K562 (cell line): ENCODE measurements at regions not wholly inside any gene's neighbourhood (a gene's known extent, or its start where the extent isn't known, plus 50 kb on each side); places are given as distances from the start of the nearest gene placed in this dataset.

Source experiments
- ATAC-seq: fragments of 200-7000 bp; cut with Tn5 transposase; 3 replicates; pipeline ENCODE4 v1.9.1; 2020; ENCODE audit warnings: moderate library complexity
- BruUV-seq: library from RNA; stranded (reverse); fragments of 400-500 nt; replicated peaks from 2 replicates; lab custom pipeline; 2021; lab: Mats Ljungman, UMichigan
- CTCF ChIA-PET: fragments of 300-600 bp; formaldehyde crosslinking; extraction: SDS; loops from one replicate; lab custom pipeline; 2021; ENCODE audit warnings: low intra/inter-chr PET ratio; lab: Yijun Ruan, JAX
- POLR2A ChIA-PET: fragments of 300-600, 350-650 bp; sonication (Branson Sonifier 250); formaldehyde crosslinking; extraction: SDS; loops from one replicate; lab custom pipeline; 2021; ENCODE audit warnings: antibody characterized with exemption, inconsistent platforms; lab: Yijun Ruan, JAX
- DNase-seq, 4 experiments: peaks; one replicate each; pipeline versions ENCODE4 v3.0.0 to v3.0.0-alpha.2; 2011 to 2018; ENCODE audit warnings: low spot score in 3 of 4, mixed read lengths in 3 of 4; ENCODE audit errors: extremely low read depth in 1 of 4
- FAIRE-seq: peaks from 2 replicates; lab custom pipeline; 2011; peaks lifted over from hg19 to GRCh38; lab: Jason Lieb, UNC
- H2AFZ ChIP-seq: 2 replicates; pipeline ENCODE4 v1.6.0; 2011; ENCODE audit warnings: low read depth, low read length, control low read depth, inconsistent platforms
- H3K27ac ChIP-seq: fragments of 200-600 bp; 3 replicates; pipeline ENCODE4 v1.8.0; 2011; ENCODE audit warnings: low read depth, mild to moderate bottlenecking, control low read depth, inconsistent platforms, low read length, moderate library complexity, mixed read lengths; ENCODE audit errors: extremely low read depth
- H3K27me3 ChIP-seq, 2 experiments: fragments of 300-600 bp in 1 of 2; 2 replicates in 1 of 2; 3 replicates in 1 of 2; pipeline versions ENCODE4 v1.6.0 to v1.8.0; 2011; ENCODE audit warnings: inconsistent platforms in 2 of 2, low read length in 2 of 2, mild to moderate bottlenecking in 1 of 2, mixed read lengths in 1 of 2, moderate library complexity in 1 of 2; ENCODE audit not compliant: control insufficient read depth in 2 of 2, insufficient read depth in 2 of 2
- H3K36me3 ChIP-seq: fragments of 300-600 bp; 3 replicates; pipeline ENCODE4 v1.8.0; 2011; ENCODE audit warnings: mild to moderate bottlenecking, low read length, inconsistent platforms; ENCODE audit not compliant: control insufficient read depth, insufficient read depth
- H3K4me1 ChIP-seq, 2 experiments: fragments of 200-600 bp in 1 of 2; replicated peaks in 1 of 2; 2 replicates in 1 of 2; 3 replicates in 1 of 2; pipeline versions ENCODE4 v1.5.1 to v1.8.0; 2011; ENCODE audit warnings: inconsistent platforms in 2 of 2, low read length in 2 of 2, mild to moderate bottlenecking in 1 of 2, mixed read lengths in 1 of 2, moderate library complexity in 1 of 2; ENCODE audit not compliant: control insufficient read depth in 2 of 2, insufficient read depth in 2 of 2
- H3K4me2 ChIP-seq: 2 replicates; pipeline ENCODE4 v1.6.1; 2011; ENCODE audit warnings: low read length, control low read depth, inconsistent platforms, mixed read lengths; ENCODE audit not compliant: insufficient read depth
- H3K4me3 ChIP-seq: fragments of 200-600 bp; sonication (generic), shearing (Covaris generic); 2 replicates; pipeline ENCODE4 v1.5.1; 2016; ENCODE audit warnings: control low read depth, inconsistent platforms
- H3K79me2 ChIP-seq: fragments of 200-600 bp; 3 replicates; pipeline ENCODE4 v1.8.0; 2011; ENCODE audit warnings: low read length, inconsistent platforms; ENCODE audit not compliant: control insufficient read depth, insufficient read depth
- H3K9ac ChIP-seq, 2 experiments: 2 replicates each; pipeline versions ENCODE4 v1.6.0 to v1.6.1; 2011; ENCODE audit warnings: low read depth in 2 of 2, low read length in 2 of 2, control low read depth in 1 of 2, inconsistent platforms in 1 of 2, mild to moderate bottlenecking in 1 of 2, mixed read lengths in 1 of 2; ENCODE audit not compliant: insufficient read depth in 1 of 2
- H3K9me1 ChIP-seq: one replicate; pipeline ENCODE4 v1.6.0; 2011; ENCODE audit warnings: inconsistent platforms, mild to moderate bottlenecking, low read length, moderate library complexity; ENCODE audit not compliant: control insufficient read depth, insufficient read depth
- H3K9me3 ChIP-seq: replicated peaks from 2 replicates; pipeline ENCODE4 v1.5.1; 2011; ENCODE audit warnings: low read depth, low read length, inconsistent platforms; ENCODE audit not compliant: control insufficient read depth, insufficient read depth
- H4K20me1 ChIP-seq: replicated peaks from 2 replicates; pipeline ENCODE4 v1.6.1; 2011; ENCODE audit warnings: low read length, inconsistent platforms, mixed read lengths; ENCODE audit not compliant: control insufficient read depth, insufficient read depth
- COPS2 ChIP-seq: fragments of 450-650 bp; conservative IDR thresholded peaks from 2 replicates; pipeline ENCODE4 v1.6.1; 2016; ENCODE audit warnings: mild to moderate bottlenecking, moderate library complexity
- ETV5 ChIP-seq: sonication (generic); formaldehyde crosslinking; IDR thresholded peaks from 2 replicates; pipeline ENCODE4 v1.4.0; 2020; ENCODE audit warnings: low read depth, mild to moderate bottlenecking, missing genetic modification reagents
- HES1 ChIP-seq: fragments of 450-650 bp; IDR thresholded peaks from 2 replicates; pipeline ENCODE4 v1.6.1; 2016; ENCODE audit warnings: low read depth, mild to moderate bottlenecking, moderate library complexity
- MEF2A ChIP-seq: IDR thresholded peaks from 2 replicates; pipeline ENCODE4 v1.6.1; 2011; ENCODE audit warnings: low read depth, mild to moderate bottlenecking, low read length, moderate library complexity; ENCODE audit not compliant: control insufficient read depth
- MXI1 ChIP-seq: IDR thresholded peaks from 2 replicates; pipeline ENCODE4 v1.6.1; 2011; ENCODE audit warnings: low read depth, mild to moderate bottlenecking, improper control_type of control experiment, low read length
- PTBP1 ChIP-seq: fragments of 200-400 bp; formaldehyde crosslinking; IDR thresholded peaks from 2 replicates; pipeline ENCODE4 v1.6.1; 2017; ENCODE audit warnings: low read depth, low read length
- RFX5 ChIP-seq: IDR thresholded peaks from 2 replicates; pipeline ENCODE4 v1.6.1; 2011; ENCODE audit warnings: low read depth, mild to moderate bottlenecking, improper control_type of control experiment, low read length
- SPI1 ChIP-seq: IDR thresholded peaks from 2 replicates; pipeline ENCODE4 v1.6.1; 2011; ENCODE audit warnings: low read depth, low read length, control low read depth, borderline replicate concordance
- SRSF7 ChIP-seq: fragments of 200-400 bp; formaldehyde crosslinking; optimal IDR thresholded peaks from 2 replicates; pipeline ENCODE3; 2017; ENCODE audit warnings: mild to moderate bottlenecking, low read depth, low read length
- U2AF2 ChIP-seq: fragments of 200-400 bp; formaldehyde crosslinking; optimal IDR thresholded peaks from 2 replicates; pipeline ENCODE3; 2017; ENCODE audit warnings: low read depth, mild to moderate bottlenecking, low read length
- YBX1 ChIP-seq: fragments of 450-650 bp; IDR thresholded peaks from 2 replicates; pipeline ENCODE4 v1.7.1; 2016; ENCODE audit warnings: mild to moderate bottlenecking
- ZNF41 ChIP-seq: fragments of 250-450 bp; sonication (Bioruptor Pico); conservative IDR thresholded peaks from 2 replicates; pipeline ENCODE4 v1.4.0; 2020; ENCODE audit warnings: mild to moderate bottlenecking
- WGBS: fragments of 100-300 bp; shearing (Covaris generic); methylation state at CpG from one replicate; pipeline ENCODE4 v1.1.6; 2016; ENCODE audit warnings: low coverage, mixed read lengths; ENCODE audit not compliant: insufficient coverage; ENCODE audit errors: missing lambda C conversion rate; 5-methylcytosine and 5-hydroxymethylcytosine counted together
- in situ Hi-C: fragments of 300-500 bp; cut with MboI; formaldehyde crosslinking; loops from 4 replicates; pipeline ENCODE4 v1.15.0; 2018; ENCODE audit warnings: inconsistent platforms, mixed read lengths
- intact Hi-C: fragments of 100-400 bp; cut with micrococcal nuclease; formaldehyde crosslinking; loops from 2 replicates; pipeline ENCODE4 v1.14.2; 2022
- TF ChIP-seq, protein P1 (sequence below): sonication (generic); formaldehyde crosslinking; IDR thresholded peaks from 2 replicates; pipeline ENCODE4 v1.8.0; 2023; ENCODE audit warnings: mild to moderate bottlenecking, missing genetic modification reagents

GRCh38 chr2:234138836-234139235, 88.3 kb downstream of the SPP2 start:
- no peak overlapping the region for H3K27ac ChIP-seq
- no peaks in the 10 kb centered on the region for H3K9me1 ChIP-seq
- no peak for TF ChIP-seq MXI1
- no peak for TF ChIP-seq RFX5
- no peak for FAIRE-seq
- H3K27me3 ChIP-seq = peaks cover 0 to 9% of the 10 kb centered on the region in 2 experiments; a peak in 1 of 5 replicates
- in situ Hi-C loops (no loop called here), intact Hi-C loops (loop anchor here (5.0 to 10.0 kb wide), 2 partner anchors 268 to 406 kb away; no protein-coding TSS in a partner anchor)
- ATAC-seq = no peak
- DNase-seq = no peak
- CTCF ChIA-PET = no interaction called here
- no TSS peak for BruUV-seq
- H3K9me3 ChIP-seq = no peaks in the 10 kb centered on the region
- no peak overlapping the region for H3K4me3 ChIP-seq
- no peak overlapping the region for H3K9ac ChIP-seq
- H3K4me1 ChIP-seq = no peaks in the 10 kb centered on the region; a peak in 1 of 5 replicates
- no peak overlapping the region for H2AFZ ChIP-seq
- no peak overlapping the region for H3K4me2 ChIP-seq
- no peaks in the 10 kb centered on the region for H3K79me2 ChIP-seq
- no peaks in the 10 kb centered on the region for H3K36me3 ChIP-seq
- POLR2A ChIA-PET = no interaction called here
- no peaks in the 10 kb centered on the region; the same call in 1 of the 2 replicates for H4K20me1 ChIP-seq
- 0% methylated on average over 6 of the region's 9 CpGs for WGBS

GRCh38 chr2:234137400-234138014, 87.0 kb downstream of the SPP2 start:
- H3K4me3 ChIP-seq = no peak overlapping the region
- no peaks in the 10 kb centered on the region; a peak in 1 of 5 replicates for H3K4me1 ChIP-seq
- no peaks in the 10 kb centered on the region for H3K36me3 ChIP-seq
- intact Hi-C loops = loop anchor here (5.0 to 10.0 kb wide), 2 partner anchors 270 to 407 kb away; no protein-coding TSS in a partner anchor
- FAIRE-seq (no peak), ATAC-seq (no peak), DNase-seq (no peak)
- H3K9me3 ChIP-seq = no peaks in the 10 kb centered on the region
- no peak overlapping the region for H3K4me2 ChIP-seq
- no peak overlapping the region for H3K9ac ChIP-seq
- H3K27me3 ChIP-seq = peaks cover 0 to 9% of the 10 kb centered on the region in 2 experiments; a peak in 1 of 5 replicates
- no peaks in the 10 kb centered on the region for H3K79me2 ChIP-seq
- ChIA-PET POLR2A (interaction anchor here (0.7 kb wide), 1 partner anchor 1521 kb away, joined by 3 read pairs; no protein-coding TSS in a partner anchor), CTCF (no interaction called here)
- WGBS = 0% methylated on average over 6 of the region's 6 CpGs
- BruUV-seq = no TSS peak
- no peak overlapping the region for H2AFZ ChIP-seq
- no peaks in the 10 kb centered on the region for H3K9me1 ChIP-seq
- H3K27ac ChIP-seq = no peak overlapping the region
- in situ Hi-C loops = no loop called here
- no peaks in the 10 kb centered on the region; the same call in 1 of the 2 replicates for H4K20me1 ChIP-seq
- TF ChIP-seq COPS2 = no peak
- no peak for TF ChIP-seq SRSF7
- TF ChIP-seq MEF2A = no peak
- no peak for TF ChIP-seq ZNF41 (CRISPR knock-in tag)
- no peak for TF ChIP-seq SPI1
- no peak for TF ChIP-seq YBX1
- no peak for TF ChIP-seq HES1
- no peak for TF ChIP-seq U2AF2
- no peak for TF ChIP-seq ETV5 (CRISPR knock-in tag)
- TF ChIP-seq, protein P1, sequence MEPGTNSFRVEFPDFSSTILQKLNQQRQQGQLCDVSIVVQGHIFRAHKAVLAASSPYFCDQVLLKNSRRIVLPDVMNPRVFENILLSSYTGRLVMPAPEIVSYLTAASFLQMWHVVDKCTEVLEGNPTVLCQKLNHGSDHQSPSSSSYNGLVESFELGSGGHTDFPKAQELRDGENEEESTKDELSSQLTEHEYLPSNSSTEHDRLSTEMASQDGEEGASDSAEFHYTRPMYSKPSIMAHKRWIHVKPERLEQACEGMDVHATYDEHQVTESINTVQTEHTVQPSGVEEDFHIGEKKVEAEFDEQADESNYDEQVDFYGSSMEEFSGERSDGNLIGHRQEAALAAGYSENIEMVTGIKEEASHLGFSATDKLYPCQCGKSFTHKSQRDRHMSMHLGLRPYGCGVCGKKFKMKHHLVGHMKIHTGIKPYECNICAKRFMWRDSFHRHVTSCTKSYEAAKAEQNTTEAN (CRISPR knock-in tag) = no peak
- TF ChIP-seq PTBP1 = no peak
